Effector memory CD8-positive, alpha-beta T cell (primary cell): ENCODE measurements at regions not wholly inside any gene's neighbourhood (a gene's known extent, or its start where the extent isn't known, plus 50 kb on each side); places are given as distances from the start of the nearest gene placed in this dataset.

Source experiments
- ATAC-seq: fragments of 150-1000 bp; cut with Tn5 transposase; replicated peaks from 2 replicates; pipeline ENCODE4 v1.10.0; 2021; ENCODE audit warnings: mild to moderate bottlenecking, moderate library complexity
- DNase-seq, 3 experiments: peaks; one replicate each; pipeline ENCODE4 v3.0.0; 2021
- H3K27ac Mint-ChIP-seq, 2 donors: one replicate each; pipeline ENCODE4 v1.8.0; 2022; ENCODE audit warnings: mild to moderate bottlenecking in 2 of 2, mixed read lengths in 2 of 2, moderate library complexity in 2 of 2
- H3K27me3 Mint-ChIP-seq, 2 donors: one replicate each; pipeline ENCODE4 v1.8.0; 2022; ENCODE audit warnings: mixed read lengths in 2 of 2
- H3K36me3 Mint-ChIP-seq: one replicate; pipeline ENCODE4 v1.8.0; 2022; ENCODE audit warnings: mild to moderate bottlenecking, moderate library complexity, mixed read lengths; ENCODE audit not compliant: insufficient read depth
- H3K4me1 Mint-ChIP-seq, 2 donors: one replicate each; pipeline ENCODE4 v1.8.0; 2022; ENCODE audit warnings: low read depth in 2 of 2, mixed read lengths in 2 of 2
- H3K4me3 Mint-ChIP-seq, 2 donors: one replicate each; pipeline ENCODE4 v1.8.0; 2022; ENCODE audit warnings: mild to moderate bottlenecking in 2 of 2, mixed read lengths in 2 of 2, moderate library complexity in 2 of 2
- H3K9me3 Mint-ChIP-seq, 2 donors: one replicate each; pipeline ENCODE4 v1.8.0; 2022; ENCODE audit warnings: mixed read lengths in 2 of 2

DNA sequence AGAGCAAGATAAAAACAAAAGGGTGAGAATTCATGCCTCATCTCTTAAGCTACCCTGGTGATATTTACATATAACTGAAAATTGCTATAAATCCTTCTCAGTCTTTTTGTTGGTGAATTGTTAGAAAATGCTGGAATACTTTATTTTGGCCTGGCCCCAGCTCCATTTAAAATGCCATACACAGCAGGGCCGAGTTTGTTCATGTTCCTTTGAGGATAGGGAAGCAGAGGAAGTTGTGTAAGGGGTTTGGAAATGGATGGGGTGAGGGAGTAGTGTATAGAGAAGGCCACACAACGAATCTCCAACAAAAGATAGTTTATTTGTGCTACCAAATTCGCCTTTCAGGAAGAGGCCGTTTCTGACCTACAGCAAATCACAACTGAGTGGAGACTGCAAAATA is 78.6 kb upstream of the ADAMTS9 start:
- ATAC-seq (no peak), DNase-seq (no peak)
- H3K4me1 Mint-ChIP-seq, result no peaks in the 10 kb centered on the region
- H3K4me3 Mint-ChIP-seq, result no peak overlapping the region
- H3K36me3 Mint-ChIP-seq, result no peaks in the 10 kb centered on the region
- H3K27ac Mint-ChIP-seq, result no peak overlapping the region
- no peaks in the 10 kb centered on the region for H3K27me3 Mint-ChIP-seq
- H3K9me3 Mint-ChIP-seq, result peaks cover 3 to 21% of the 10 kb centered on the region in 2 donors

DNA sequence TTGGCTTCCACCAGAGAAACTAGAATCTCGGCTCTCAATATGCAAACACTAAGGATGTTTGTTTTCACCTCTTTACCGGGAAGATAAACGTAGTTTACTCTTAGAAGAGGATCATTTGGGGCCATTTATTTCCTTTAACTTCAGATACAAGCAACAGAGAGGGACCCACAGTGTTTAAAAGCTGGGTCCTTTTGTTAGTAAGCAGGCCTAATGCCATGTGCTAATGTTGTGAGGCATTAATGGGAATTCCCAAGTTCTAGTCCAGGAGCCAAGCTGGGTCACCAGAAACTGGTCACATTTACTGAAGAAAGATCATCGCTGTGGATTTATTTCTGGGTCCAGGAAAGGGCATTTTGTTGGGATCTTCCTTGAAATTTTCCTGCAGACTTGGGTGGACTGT is 78.1 kb upstream of the ADAMTS9 start:
- ATAC-seq, result no peak

GRCh38 chr3:64764386-64764929 is 76.7 kb upstream of the ADAMTS9 start:
- no peaks in the 10 kb centered on the region for H3K36me3 Mint-ChIP-seq
- H3K9me3 Mint-ChIP-seq, result peaks cover 4 to 20% of the 10 kb centered on the region in 2 donors
- DNase-seq (no peak), ATAC-seq (no peak)
- no peaks in the 10 kb centered on the region for H3K27me3 Mint-ChIP-seq
- H3K4me1 Mint-ChIP-seq, result no peaks in the 10 kb centered on the region
- no peak overlapping the region for H3K4me3 Mint-ChIP-seq
- H3K27ac Mint-ChIP-seq, result no peak overlapping the region

More for the DNA sequence above, 78.1 kb upstream of the ADAMTS9 start:
- Mint-ChIP-seq H3K4me1 (no peaks in the 10 kb centered on the region), H3K4me3 (no peak overlapping the region), H3K36me3 (no peaks in the 10 kb centered on the region), H3K9me3 (peaks cover 4 to 24% of the 10 kb centered on the region in 2 donors), H3K27ac (no peak overlapping the region), H3K27me3 (no peaks in the 10 kb centered on the region)
- DNase-seq, result no peak

DNA sequence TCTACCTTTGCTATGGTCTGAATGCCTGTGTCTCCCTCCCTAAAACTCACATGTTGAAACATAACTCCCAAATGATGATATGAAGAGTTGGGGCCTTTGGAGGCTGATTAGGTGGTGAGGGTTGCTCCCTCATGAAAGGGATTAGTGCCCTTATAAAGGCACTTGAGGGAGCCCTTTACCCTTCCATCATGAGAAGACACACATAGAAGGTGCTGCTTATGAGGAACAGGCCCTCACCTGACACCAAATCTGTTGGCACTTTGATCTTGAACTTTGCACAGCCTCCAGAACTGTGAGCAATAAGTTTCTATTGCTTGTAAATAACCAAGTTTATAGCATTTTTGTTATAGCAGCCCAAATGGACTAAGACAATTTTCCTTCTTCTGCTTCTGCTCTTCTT is 76.2 kb upstream of the ADAMTS9 start:
- DNase-seq (no peak), ATAC-seq (no peak)
- no peaks in the 10 kb centered on the region for H3K36me3 Mint-ChIP-seq
- no peaks in the 10 kb centered on the region for H3K27me3 Mint-ChIP-seq
- H3K4me3 Mint-ChIP-seq, result no peak overlapping the region
- H3K9me3 Mint-ChIP-seq, result peaks cover 4 to 20% of the 10 kb centered on the region in 2 donors
- H3K27ac Mint-ChIP-seq, result no peak overlapping the region
- no peaks in the 10 kb centered on the region for H3K4me1 Mint-ChIP-seq

DNA sequence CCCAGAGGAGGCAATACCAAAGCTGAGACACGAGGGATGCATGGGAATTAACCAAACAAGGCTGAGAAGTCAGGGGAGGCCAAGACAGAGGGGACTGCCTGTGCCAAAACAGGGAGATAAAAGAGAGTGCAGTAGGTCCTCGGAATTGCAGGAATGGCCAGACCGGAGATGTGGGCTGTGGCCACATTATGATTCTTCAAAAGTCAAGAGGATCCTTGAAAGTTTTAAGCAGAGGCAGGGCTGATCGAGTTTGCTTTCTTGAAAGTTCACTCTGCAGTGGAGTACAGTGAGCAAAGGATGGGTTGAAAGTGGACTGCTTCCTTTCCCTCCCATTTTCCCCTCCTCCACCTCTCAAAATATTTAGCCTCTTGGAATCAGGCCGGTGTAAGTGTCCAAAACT is 73.9 kb upstream of the ADAMTS9 start:
- Mint-ChIP-seq H3K9me3 (peaks cover 4 to 24% of the 10 kb centered on the region in 2 donors), H3K4me3 (no peak overlapping the region), H3K27me3 (no peaks in the 10 kb centered on the region), H3K4me1 (no peaks in the 10 kb centered on the region), H3K36me3 (no peaks in the 10 kb centered on the region), H3K27ac (no peak overlapping the region)
- ATAC-seq (no peak), DNase-seq (no peak)

DNA sequence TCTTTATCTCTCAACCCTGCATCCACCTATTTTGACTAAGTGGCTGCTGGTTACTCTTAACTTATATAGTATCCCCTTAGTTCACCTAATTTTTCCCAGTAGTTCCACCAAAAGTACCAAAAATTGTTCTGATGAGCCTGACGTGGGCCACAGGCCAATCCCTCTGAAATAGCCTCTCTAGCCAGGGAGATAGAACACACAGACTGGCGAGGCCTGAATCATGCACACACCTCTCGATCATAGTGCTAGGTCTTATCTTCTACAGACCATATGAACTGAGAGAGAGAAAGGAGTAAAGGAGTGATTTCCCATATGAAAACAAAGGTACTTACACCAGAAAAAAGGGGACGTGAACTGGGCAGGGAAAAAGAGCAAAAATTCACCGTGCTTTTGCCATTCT is 72.5 kb upstream of the ADAMTS9 start:
- Mint-ChIP-seq H3K9me3 (peaks cover 4 to 22% of the 10 kb centered on the region in 2 donors), H3K27ac (no peak overlapping the region), H3K4me1 (no peaks in the 10 kb centered on the region), H3K36me3 (no peaks in the 10 kb centered on the region), H3K27me3 (no peaks in the 10 kb centered on the region), H3K4me3 (no peak overlapping the region)
- no peak for ATAC-seq
- no peak for DNase-seq

DNA sequence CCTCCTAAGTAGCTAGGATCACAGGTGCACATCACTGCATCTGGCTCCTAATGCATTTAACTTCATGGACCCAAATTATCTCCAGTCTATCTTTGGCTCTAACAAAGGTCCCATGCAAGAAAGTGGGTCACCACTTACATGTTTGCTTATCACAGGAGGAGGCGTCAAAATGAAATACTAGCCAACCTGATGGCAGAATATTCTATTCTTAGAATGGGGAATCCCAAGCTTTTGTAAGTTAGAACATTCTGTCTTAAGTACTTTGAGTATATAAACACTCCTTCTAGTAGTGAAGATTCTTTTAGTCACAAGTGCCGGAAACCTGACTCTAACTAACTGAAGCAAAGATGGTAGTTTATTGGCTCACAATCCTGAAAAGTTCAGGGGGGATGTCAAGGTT is 72.0 kb upstream of the ADAMTS9 start:
- Mint-ChIP-seq H3K36me3 (no peaks in the 10 kb centered on the region), H3K4me1 (no peaks in the 10 kb centered on the region), H3K4me3 (no peak overlapping the region), H3K27me3 (no peaks in the 10 kb centered on the region), H3K9me3 (peaks cover 4 to 18% of the 10 kb centered on the region in 2 donors), H3K27ac (no peak overlapping the region)
- DNase-seq (no peak), ATAC-seq (no peak)

GRCh38 chr3:64756398-64756986 is 68.7 kb upstream of the ADAMTS9 start:
- Mint-ChIP-seq H3K4me3 (no peak overlapping the region), H3K27me3 (no peaks in the 10 kb centered on the region), H3K4me1 (no peaks in the 10 kb centered on the region), H3K36me3 (no peaks in the 10 kb centered on the region), H3K27ac (no peak overlapping the region), H3K9me3 (peaks cover 7 to 11% of the 10 kb centered on the region in 2 donors)
- ATAC-seq (no peak), DNase-seq (no peak)

DNA sequence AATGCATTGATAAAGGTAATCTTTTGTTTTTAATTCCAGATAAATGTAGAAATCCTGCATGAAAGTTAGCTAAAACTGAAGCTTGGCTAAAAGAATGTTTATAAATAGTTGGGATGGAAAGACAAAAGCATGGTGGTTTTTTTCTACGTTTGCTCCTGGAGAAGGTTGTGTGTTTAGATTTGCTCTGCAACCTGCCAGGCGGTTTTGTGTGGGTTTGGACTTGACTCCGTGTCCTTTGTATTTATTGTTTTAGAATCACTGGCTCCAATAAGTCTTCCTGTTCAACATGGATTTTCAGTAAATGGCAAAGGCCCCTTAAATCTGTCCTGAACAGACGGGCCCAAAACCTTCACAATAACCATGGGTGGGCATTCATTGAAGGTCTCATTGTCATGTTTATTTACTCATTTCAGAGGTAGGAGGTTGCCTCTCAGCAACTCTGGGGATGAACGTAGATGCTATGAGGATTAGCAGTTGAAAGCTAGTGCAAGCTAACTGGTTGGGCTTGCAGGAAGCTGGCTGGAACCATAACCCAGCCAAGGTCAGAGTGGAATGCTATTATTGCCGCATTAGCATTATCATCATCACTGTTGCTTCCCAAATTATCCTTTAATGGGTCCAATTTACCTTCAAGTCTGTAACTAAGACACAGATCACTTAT is 60.6 kb upstream of the ADAMTS9 start:
- no peaks in the 10 kb centered on the region for H3K27me3 Mint-ChIP-seq

GRCh38 chr3:64747679-64748078 is 59.9 kb upstream of the ADAMTS9 start:
- H3K9me3 Mint-ChIP-seq, result peaks cover 0 to 4% of the 10 kb centered on the region in 2 donors
- no peak overlapping the region for H3K27ac Mint-ChIP-seq
- no peaks in the 10 kb centered on the region for H3K36me3 Mint-ChIP-seq
- no peaks in the 10 kb centered on the region for H3K27me3 Mint-ChIP-seq
- H3K4me1 Mint-ChIP-seq, result no peaks in the 10 kb centered on the region
- H3K4me3 Mint-ChIP-seq, result no peak overlapping the region
- ATAC-seq (no peak), DNase-seq (no peak)

More for the DNA sequence above, 60.6 kb upstream of the ADAMTS9 start:
- no peak for DNase-seq
- Mint-ChIP-seq H3K4me1 (no peaks in the 10 kb centered on the region), H3K27ac (no peak overlapping the region), H3K4me3 (no peak overlapping the region), H3K36me3 (no peaks in the 10 kb centered on the region), H3K9me3 (peaks cover 0 to 6% of the 10 kb centered on the region in 2 donors)
- no peak for ATAC-seq

- Mint-ChIP-seq H3K9me3 (peaks cover 3 to 14% of the 10 kb centered on the region in 2 donors), H3K4me1 (no peaks in the 10 kb centered on the region)
Observed at GRCh38 chr3:64743887-64744243, 56.1 kb upstream of the ADAMTS9 start.

DNA sequence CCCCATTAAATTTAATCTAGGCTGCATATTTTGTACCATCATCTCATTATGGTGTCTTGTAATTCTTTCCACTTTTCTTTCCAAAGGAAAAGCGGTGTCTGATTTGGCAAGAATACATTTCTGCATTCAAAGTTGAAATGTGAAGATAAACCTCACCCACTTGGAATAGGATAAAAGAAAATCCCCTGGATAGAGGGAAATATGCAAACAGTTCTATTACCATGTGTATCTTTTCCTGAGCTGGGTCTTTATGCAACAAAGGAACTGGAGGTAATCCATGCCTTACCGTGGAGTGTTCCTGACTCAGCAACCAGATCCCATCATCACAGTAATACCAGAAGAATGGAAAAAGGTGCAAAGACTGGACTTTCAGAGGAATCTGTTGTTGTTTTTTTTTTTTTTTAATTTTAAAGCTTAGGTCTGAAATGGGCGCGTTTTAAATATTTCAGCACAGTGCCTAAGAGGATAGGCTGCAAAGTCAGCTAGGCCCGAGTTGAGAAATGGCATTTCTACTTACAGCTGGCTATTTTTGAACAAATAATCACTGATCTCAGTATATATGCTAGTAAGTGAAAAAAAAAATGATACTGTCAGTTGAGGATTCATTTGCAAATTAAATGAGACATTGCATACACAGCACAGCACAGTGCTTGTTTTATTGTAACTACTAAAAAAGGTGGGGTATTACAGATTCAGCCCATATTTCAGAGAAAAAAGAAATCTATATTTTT is 55.5 kb upstream of the ADAMTS9 start:
- Mint-ChIP-seq H3K4me1 (no peaks in the 10 kb centered on the region), H3K27ac (no peak overlapping the region), H3K9me3 (peaks cover 3 to 14% of the 10 kb centered on the region in 2 donors), H3K4me3 (no peak overlapping the region), H3K36me3 (no peaks in the 10 kb centered on the region), H3K27me3 (no peaks in the 10 kb centered on the region)
- no peak for ATAC-seq
- no peak for DNase-seq

More at GRCh38 chr3:64743887-64744243, 56.1 kb upstream of the ADAMTS9 start:
- Mint-ChIP-seq H3K4me3 (no peak overlapping the region), H3K27me3 (no peaks in the 10 kb centered on the region), H3K27ac (no peak overlapping the region), H3K36me3 (no peaks in the 10 kb centered on the region)
- ATAC-seq, result no peak
- no peak for DNase-seq

GRCh38 chr3:64741341-64741740 is 53.5 kb upstream of the ADAMTS9 start:
- H3K27ac Mint-ChIP-seq, result no peak overlapping the region
- DNase-seq, result no peak
- H3K27me3 Mint-ChIP-seq, result no peaks in the 10 kb centered on the region
- H3K36me3 Mint-ChIP-seq, result no peaks in the 10 kb centered on the region
- H3K4me3 Mint-ChIP-seq, result no peak overlapping the region
- peaks cover 3 to 21% of the 10 kb centered on the region in 2 donors for H3K9me3 Mint-ChIP-seq
- ATAC-seq, result no peak
- H3K4me1 Mint-ChIP-seq, result no peaks in the 10 kb centered on the region
